HG02798 (cell line): ENCODE measurements at regions not wholly inside any gene's neighbourhood (a gene's known extent, or its start where the extent isn't known, plus 50 kb on each side); places are given as distances from the start of the nearest gene placed in this dataset.
"Not testable (repeated sequence)": the region's sequence is repeated elsewhere in the genome, so short reads cannot be mapped to it uniquely, and the experiment has no call there.

Experiments used
- ATAC-seq: cut with Tn5 transposase; IDR thresholded peaks from one replicate; pipeline ENCODE4 v1.9.1; 2021; ENCODE audit warnings: mild to moderate bottlenecking; ENCODE audit not compliant: unreplicated experiment, poor library complexity

- ATAC-seq, result no peak
Measured at GRCh38 chr19:30695171-30695875, 323.1 kb downstream of the ZNF536 start.

GRCh38 chr19:30694156-30694755, 322.1 kb downstream of the ZNF536 start:
- no peak for ATAC-seq

GRCh38 chr19:30692879-30693503, 320.8 kb downstream of the ZNF536 start:
- ATAC-seq, result no peak

GRCh38 chr19:30692181-30692811, 320.1 kb downstream of the ZNF536 start:
- ATAC-seq, result no peak

- ATAC-seq, result no peak
Measured at GRCh38 chr19:30691819-30692166, 319.6 kb downstream of the ZNF536 start.

- ATAC-seq, result no peak
Measured at GRCh38 chr19:30690935-30691818, 319.0 kb downstream of the ZNF536 start.

- no peak for ATAC-seq
Measured at GRCh38 chr19:30690525-30690924, 318.3 kb downstream of the ZNF536 start.

GRCh38 chr19:30689474-30689873, 317.3 kb downstream of the ZNF536 start:
- ATAC-seq, result no peak

- no peak for ATAC-seq
Measured at GRCh38 chr19:30688696-30689095, 316.5 kb downstream of the ZNF536 start.

GRCh38 chr19:30686826-30687566, 314.8 kb downstream of the ZNF536 start:
- no peak for ATAC-seq

GRCh38 chr19:30686176-30686820, 314.1 kb downstream of the ZNF536 start:
- ATAC-seq, result no peak

- no peak for ATAC-seq
Measured at GRCh38 chr19:30685426-30686000, 313.3 kb downstream of the ZNF536 start.

- ATAC-seq, result no peak
Measured at GRCh38 chr19:30684613-30685012, 312.4 kb downstream of the ZNF536 start.

- ATAC-seq, result no peak
Measured at GRCh38 chr19:30682999-30683536, 310.9 kb downstream of the ZNF536 start.

- no peak for ATAC-seq
Measured at GRCh38 chr19:30682146-30682998, 310.2 kb downstream of the ZNF536 start.

- ATAC-seq, result no peak
Measured at GRCh38 chr19:30681162-30682100, 309.2 kb downstream of the ZNF536 start.

GRCh38 chr19:30680399-30680798, 308.2 kb downstream of the ZNF536 start:
- not testable (repeated sequence) for ATAC-seq
